HFF-Myc (cell line): ENCODE measurements at regions not wholly inside any gene's neighbourhood (a gene's known extent, or its start where the extent isn't known, plus 50 kb on each side); places are given as distances from the start of the nearest gene placed in this dataset.

Experiments
- DNase-seq: peaks from one replicate; pipeline ENCODE4 v3.0.0-alpha.2; 2011; ENCODE audit warnings: low read depth; ENCODE audit errors: extremely low read depth
- H3K4me3 ChIP-seq: replicated peaks from 2 replicates; pipeline ENCODE4 v1.5.1; 2011; ENCODE audit warnings: low read depth, mild to moderate bottlenecking, control low read depth, low read length
- TF ChIP-seq, protein P1 (sequence below): IDR thresholded peaks from 2 replicates; pipeline ENCODE4 v1.5.1; 2012; ENCODE audit warnings: mild to moderate bottlenecking, low read depth, low read length, control low read depth; ENCODE audit errors: missing control alignments

DNA sequence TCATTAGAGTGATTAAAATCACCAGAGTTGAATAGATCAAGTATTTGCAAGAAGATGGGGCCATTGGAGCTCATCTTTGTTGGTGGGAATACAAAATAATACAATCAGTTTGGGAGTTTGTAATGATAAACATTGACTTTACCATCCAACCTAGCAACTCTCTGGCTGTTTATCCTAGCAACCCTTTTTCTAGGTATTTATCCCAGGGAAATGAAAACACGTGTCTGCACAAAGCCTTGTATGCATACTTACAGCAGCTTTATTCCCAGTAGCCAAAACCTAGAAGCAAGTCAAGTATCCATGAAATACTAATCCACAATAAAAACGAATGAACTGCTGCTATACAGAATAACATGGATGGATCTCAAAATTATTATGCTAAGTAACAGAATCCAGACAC lies 152.7 kb upstream of the DAB2 start:
- TF ChIP-seq, protein P1, sequence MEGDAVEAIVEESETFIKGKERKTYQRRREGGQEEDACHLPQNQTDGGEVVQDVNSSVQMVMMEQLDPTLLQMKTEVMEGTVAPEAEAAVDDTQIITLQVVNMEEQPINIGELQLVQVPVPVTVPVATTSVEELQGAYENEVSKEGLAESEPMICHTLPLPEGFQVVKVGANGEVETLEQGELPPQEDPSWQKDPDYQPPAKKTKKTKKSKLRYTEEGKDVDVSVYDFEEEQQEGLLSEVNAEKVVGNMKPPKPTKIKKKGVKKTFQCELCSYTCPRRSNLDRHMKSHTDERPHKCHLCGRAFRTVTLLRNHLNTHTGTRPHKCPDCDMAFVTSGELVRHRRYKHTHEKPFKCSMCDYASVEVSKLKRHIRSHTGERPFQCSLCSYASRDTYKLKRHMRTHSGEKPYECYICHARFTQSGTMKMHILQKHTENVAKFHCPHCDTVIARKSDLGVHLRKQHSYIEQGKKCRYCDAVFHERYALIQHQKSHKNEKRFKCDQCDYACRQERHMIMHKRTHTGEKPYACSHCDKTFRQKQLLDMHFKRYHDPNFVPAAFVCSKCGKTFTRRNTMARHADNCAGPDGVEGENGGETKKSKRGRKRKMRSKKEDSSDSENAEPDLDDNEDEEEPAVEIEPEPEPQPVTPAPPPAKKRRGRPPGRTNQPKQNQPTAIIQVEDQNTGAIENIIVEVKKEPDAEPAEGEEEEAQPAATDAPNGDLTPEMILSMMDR, result no peak
- peak; percentile 7 for DNase-seq
- H3K4me3 ChIP-seq, result no peak overlapping the region

DNA sequence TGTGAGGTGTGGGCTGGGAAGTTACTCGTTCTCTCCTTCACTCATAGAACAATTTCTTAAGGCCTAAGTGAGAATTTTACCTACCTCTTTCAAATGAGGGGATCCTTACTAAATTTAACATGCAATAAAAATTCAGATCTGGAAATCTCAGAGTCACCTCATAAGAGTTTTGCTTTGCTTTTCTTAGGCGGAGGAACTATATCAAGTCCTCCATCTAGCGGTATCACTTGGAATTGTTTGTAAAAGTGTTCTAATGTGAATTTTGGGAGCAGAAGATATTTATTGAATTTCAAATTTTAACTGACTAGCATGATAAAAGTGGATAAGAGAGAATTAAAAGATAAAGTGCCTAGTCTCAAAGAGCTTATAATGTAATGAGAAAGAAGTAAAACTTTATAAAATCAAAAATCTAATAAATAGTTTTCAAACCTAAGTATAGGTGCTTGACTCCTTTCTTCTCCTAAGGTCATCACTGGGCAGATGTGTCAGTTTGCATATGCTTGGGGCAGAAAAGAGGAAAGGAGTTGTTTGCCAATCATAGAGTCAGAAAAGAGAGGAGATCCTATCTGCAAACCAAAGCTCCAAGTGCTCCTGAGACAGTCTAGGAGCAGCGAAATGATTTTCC lies 145.7 kb upstream of the DAB2 start:
- no peak overlapping the region for H3K4me3 ChIP-seq
- TF ChIP-seq, protein P1, result peak; percentile 54
- peak; percentile 33 for DNase-seq

DNA sequence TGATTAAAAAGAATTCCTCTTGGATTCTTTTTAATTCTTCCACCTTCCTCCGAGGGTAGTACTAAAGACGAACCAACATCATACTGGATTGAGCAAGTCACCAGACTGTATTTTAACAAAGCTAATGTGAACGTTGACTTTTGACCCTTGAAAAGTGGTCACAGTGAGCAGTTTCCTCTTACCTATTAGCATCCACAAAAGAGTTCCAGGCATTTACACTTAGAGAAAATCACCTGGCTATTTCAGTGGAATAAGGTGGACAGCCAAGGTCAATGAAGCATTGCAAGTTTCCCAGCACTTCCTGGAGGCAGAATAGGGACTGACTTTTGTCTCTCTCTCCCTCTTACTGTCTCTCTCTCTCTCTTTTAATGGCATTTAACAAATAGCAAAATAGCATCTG lies 145.1 kb upstream of the DAB2 start:
- no peak for DNase-seq
- H3K4me3 ChIP-seq, result no peak overlapping the region
- TF ChIP-seq, protein P1, result no peak

DNA sequence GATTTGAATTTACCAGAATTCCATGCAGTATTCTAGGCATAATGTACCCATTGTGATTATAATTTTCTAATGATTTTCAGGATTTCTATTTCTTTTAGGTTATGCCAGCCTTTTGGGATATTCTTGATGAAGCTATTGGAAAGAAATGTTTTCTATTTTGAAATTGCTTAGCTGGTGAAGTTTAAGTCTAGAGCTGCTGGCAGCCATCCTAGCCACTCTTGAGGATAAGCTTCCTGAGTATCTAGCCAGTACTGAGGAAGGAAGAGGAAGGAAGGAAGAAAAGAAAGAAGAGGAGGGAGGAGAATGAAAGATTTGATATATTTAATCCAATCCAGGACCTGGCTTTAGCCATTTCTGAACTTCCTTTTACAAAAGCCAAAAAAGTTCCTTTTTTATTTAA lies 142.1 kb upstream of the DAB2 start:
- DNase-seq, result no peak
- TF ChIP-seq, protein P1, result no peak
- H3K4me3 ChIP-seq, result no peak overlapping the region

DNA sequence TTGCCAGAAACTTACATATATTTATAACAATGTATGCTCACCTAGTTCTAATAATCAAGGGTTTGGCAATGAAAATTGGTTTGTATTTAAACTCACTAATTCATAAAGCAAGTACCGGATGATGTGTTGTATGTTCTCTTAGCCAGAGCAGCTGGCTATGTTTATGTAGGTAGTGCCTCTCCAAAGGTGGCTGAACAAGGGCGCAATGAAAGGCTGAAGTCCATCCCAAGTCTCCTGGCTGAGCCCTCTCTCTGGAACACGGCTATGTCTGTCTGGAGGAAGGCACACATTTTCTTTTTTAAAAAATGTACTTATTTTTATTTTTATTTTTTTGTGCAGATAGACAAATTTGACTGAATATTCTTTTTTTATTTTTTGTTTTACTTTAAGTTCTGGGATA lies 141.2 kb upstream of the DAB2 start:
- TF ChIP-seq, protein P1, result no peak
- DNase-seq, result no peak
- H3K4me3 ChIP-seq, result no peak overlapping the region

DNA sequence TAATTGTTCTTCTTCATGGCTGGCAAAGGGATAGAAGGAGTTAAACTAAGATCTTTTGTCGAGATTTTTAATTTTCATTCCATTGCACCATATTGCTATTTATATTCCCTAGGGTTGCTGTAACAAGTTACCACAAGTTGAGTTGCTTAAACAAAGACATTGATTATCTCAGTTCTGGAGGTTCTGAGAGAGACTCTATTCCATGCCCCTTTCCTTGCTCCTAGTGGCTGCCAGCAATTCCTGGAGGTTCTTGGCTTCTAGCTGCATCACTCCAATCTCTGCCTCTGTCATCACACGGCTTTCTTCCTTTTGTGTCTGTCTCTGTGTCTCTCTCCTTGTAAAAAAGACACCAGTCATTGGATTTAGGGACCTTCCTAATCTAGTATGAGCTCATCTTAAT lies 136.6 kb upstream of the DAB2 start:
- no peak overlapping the region for H3K4me3 ChIP-seq
- TF ChIP-seq, protein P1, result no peak
- DNase-seq, result no peak

DNA sequence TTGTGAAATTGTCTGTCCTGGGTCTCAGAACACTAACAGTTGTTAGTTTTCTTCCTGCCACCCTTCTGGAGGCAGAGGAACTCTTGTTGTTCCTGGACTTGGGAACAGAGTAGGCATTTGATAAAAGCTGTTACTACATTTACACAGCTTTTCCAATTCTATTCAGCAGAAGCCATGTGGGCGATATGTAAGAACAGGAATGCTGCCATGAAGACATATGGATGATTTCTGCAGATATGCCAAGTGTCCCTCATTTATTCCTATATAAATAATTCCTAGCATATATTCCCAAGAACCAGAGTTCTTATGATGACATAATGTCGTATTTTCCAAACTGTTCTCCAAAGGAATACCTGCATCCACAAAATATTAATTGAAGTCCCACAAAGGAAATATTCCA lies 135.9 kb upstream of the DAB2 start:
- DNase-seq, result no peak
- no peak overlapping the region for H3K4me3 ChIP-seq
- TF ChIP-seq, protein P1, result no peak
